GF-D8 (cell line): ENCODE measurements at regions not wholly inside any gene's neighbourhood (a gene's known extent, or its start where the extent isn't known, plus 50 kb on each side); places are given as distances from the start of the nearest gene placed in this dataset.
A peak's percentile ranks its signal among the peaks of the same experiment; 100 is the strongest.
"Not testable (repeated sequence)": the region's sequence is repeated elsewhere in the genome, so short reads cannot be mapped to it uniquely, and the experiment has no call there.

ENCODE experiments used
- DNase-seq: peaks from one replicate; lab custom pipeline; 2025; lab: John Stamatoyannopoulos, UW

GRCh38 chr13:78139765-78140164 is 221.1 kb upstream of the EDNRB start:
- no peak for DNase-seq

- no peak for DNase-seq
These were observed 220.1 kb upstream of the EDNRB start for GRCh38 chr13:78138756-78139155.

- peak; percentile 46 for DNase-seq
These were observed 218.9 kb upstream of the EDNRB start for GRCh38 chr13:78137404-78138142.

- no peak for DNase-seq
These were observed 218.3 kb upstream of the EDNRB start for GRCh38 chr13:78136966-78137365.

GRCh38 chr13:78133511-78133910 is 214.9 kb upstream of the EDNRB start:
- DNase-seq, result no peak

- no peak for DNase-seq
These were observed 213.2 kb upstream of the EDNRB start for GRCh38 chr13:78131811-78132210.

GRCh38 chr13:78131346-78131745 is 212.7 kb upstream of the EDNRB start:
- DNase-seq, result no peak

- no peak for DNase-seq
These were observed 211.2 kb upstream of the EDNRB start for GRCh38 chr13:78129823-78130222.

GRCh38 chr13:78129359-78129758 is 210.7 kb upstream of the EDNRB start:
- DNase-seq, result no peak

GRCh38 chr13:78121459-78122348 is 203.1 kb upstream of the EDNRB start:
- DNase-seq, result peak; percentile 26

- DNase-seq, result no peak
These were observed 202.4 kb upstream of the EDNRB start for GRCh38 chr13:78121001-78121400.

GRCh38 chr13:78120144-78120543 is 201.5 kb upstream of the EDNRB start:
- DNase-seq, result peak; percentile 14

- DNase-seq, result not testable (repeated sequence)
These were observed 198.4 kb upstream of the EDNRB start for GRCh38 chr13:78117070-78117469.

GRCh38 chr13:78105656-78106055 is 187.0 kb upstream of the EDNRB start:
- no peak for DNase-seq

- DNase-seq, result no peak
These were observed 185.3 kb upstream of the EDNRB start for GRCh38 chr13:78103936-78104335.

- DNase-seq, result no peak
These were observed 184.1 kb upstream of the EDNRB start for GRCh38 chr13:78102741-78103140.

GRCh38 chr13:78102121-78102677 is 183.6 kb upstream of the EDNRB start:
- peak; percentile 51 for DNase-seq

GRCh38 chr13:78100486-78100885 is 181.9 kb upstream of the EDNRB start:
- DNase-seq, result no peak

GRCh38 chr13:78098249-78098648 is 179.6 kb upstream of the EDNRB start:
- no peak for DNase-seq

- DNase-seq, result no peak
These were observed 177.6 kb upstream of the EDNRB start for GRCh38 chr13:78096221-78096620.

- DNase-seq, result no peak
These were observed 169.5 kb upstream of the EDNRB start for GRCh38 chr13:78087966-78088678.
